ENCODE measurements at regions not wholly inside any gene's neighbourhood (a gene's known extent, or its start where the extent isn't known, plus 50 kb on each side); places are given as distances from the start of the nearest gene placed in this dataset.

DNA sequence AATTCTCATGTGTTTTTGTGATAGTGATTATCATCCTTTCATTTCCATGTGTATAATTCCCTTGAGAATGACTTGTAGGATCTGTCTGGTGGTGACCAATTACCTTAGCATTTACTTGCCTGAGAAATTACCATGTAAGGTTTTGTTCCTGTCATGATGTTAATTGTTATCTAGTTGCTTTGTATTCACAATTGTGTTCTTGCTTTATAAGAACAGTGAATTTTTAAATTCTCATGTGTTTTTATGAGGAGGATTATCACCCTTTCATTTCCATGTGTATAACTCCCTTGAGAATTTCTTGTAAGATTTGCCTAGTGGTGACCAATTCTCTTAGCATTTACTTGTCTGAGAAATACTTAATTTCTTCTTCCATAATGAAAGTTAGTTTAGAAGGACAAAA lies 758.2 kb upstream of the NDST4 start:
- DNase-seq: no peak

DNA sequence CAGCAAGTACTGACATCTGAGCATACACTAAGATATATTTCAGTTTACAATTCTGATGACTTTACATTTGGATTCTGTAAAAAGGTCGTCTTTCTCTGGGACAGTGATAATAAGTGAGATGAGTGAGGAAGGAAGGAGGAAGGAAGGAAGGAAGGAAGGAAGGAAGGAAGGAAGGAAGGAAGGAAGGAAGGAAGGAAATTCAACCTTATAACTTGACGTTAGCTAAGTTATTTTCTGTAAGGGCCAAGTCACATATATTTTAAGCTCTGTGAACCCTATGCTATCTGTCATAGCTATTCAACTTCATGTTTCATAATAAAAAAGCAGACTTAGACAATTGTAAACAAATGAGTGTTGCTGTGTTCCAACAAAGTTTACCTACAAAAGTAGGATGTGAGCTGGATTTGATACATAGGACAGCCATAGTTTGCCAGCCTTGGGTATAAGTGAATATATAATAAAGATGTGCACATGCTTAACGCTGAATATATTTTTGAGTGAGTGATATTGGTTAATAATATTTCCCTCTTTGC lies 753.0 kb upstream of the NDST4 start:
- no peak for DNase-seq

DNA sequence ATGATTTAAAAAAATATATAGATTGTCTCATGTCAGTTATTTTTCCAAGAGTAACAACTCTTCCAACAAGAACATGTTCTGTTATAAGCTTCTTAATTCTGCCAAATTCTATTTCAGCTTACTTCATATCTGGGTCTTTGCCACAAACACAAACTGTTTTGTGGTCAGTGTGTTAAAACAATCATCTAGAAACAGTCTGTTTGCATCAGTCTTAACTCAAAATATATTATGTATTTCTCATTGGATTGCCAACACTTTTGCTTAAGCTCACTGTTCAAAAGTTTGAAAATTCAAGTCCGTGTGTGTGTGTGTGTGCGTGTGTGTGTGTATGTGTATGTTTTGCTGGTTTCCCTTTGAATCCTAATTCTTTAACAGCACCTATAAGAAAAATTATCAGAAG lies 752.3 kb upstream of the NDST4 start:
- no peak for DNase-seq

DNA sequence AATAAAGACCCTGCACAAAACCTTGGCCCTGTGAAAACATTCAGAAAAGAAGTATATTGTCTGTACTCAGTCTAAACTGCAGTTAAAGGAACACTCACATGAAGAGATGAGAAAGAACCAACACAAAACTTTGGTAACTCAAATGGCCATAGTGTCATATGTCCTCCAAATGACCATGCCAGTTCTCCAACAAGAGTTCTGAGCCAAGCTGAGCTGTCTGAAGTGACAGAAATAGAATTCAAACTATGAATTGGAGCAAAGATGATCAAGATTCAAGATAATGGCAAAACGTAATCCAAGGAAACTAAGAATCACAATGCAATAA lies 739.3 kb upstream of the NDST4 start:
- DNase-seq: no peak

DNA sequence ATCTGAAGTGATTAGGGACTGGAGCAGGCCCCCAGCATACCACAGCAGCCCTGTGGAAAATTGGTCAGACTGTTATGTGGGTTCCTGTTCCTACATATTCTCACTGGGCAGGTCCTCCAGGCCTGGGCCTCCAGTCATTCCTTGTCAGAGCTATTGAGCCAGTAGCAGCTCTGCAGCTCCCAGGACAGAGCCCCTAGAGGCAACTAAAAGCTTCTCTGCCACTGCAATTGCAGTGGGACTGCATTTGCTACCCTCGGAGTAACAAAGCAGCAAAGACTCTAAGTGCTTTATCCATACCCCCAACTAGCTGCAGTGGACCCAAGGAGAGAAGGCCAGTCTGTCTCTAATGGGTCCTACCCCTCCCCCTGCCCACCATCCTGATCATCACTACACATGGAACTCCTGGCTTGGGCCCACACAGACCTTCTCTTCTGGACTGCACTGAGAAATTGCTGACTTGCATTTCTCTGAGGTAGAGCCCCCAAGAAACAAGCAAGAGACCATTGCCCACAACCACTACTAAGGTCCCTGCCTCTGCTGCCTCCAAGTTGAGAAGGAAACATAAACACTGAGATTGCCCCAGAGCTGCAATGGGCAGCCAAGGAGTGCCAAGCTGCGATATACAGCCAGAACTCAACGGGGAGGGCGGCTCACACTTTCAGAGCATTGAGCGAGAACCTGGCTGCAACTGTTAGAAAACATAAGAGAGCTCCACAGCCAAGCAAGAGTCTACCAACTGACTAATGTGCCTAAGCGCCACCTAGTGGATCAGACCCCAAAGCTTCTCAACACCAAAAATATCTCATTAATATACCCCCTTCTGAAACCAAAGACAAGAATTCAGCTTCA lies 738.7 kb upstream of the NDST4 start:
- peak; percentile 34 for DNase-seq

DNA sequence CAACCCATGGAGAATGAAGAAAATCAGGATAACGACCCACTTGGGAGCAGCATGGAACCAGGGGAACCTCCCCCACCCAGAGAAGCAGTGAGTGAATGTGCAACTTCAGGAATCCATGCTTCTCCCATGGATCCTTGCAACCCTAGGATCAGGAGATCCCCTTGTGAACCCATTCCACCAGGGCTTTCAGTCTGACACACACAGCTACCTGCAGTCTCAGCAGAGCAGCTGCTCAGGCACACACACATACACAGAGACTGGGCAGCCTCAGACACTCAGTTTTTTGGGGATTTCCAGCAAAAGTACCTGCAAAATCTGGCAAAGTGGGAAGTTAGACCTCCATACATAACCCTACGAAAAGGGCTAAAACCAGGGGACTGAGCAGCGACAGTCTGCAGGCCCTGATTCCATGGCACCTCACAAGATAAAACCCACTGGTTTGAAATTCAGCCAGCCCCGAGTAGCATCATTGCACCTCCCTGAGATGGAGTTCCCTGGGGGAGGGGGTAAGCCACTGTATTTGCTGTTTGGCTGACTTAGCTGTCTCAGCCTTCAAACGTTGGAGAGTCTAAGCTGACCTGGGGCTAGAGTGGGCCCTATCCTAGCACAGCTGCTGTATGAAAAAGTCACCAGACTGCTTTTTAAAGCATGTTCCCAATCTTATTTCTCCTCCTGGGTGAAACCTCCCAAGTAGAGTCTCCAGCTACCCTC lies 737.5 kb upstream of the NDST4 start:
- DNase-seq: no peak

DNA sequence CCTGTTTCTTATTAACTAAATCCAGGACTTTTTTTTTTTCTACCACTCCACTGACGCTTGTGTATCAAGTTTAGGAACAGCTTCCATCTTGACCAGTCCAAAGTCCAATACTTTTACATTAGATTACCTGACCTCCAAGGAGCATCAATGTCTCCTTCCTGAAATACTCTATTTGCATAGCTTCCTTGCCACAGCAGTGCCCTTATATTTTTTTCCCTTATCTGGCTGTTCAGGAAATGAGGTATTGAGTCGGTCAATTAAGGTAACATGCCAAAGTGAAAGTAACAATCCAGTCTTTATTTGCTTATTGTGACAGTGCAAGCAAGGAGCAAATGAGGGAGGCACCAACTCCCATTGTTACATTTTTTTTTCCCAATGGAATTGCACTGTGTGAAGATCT lies 730.8 kb upstream of the NDST4 start:
- no peak for DNase-seq

DNA sequence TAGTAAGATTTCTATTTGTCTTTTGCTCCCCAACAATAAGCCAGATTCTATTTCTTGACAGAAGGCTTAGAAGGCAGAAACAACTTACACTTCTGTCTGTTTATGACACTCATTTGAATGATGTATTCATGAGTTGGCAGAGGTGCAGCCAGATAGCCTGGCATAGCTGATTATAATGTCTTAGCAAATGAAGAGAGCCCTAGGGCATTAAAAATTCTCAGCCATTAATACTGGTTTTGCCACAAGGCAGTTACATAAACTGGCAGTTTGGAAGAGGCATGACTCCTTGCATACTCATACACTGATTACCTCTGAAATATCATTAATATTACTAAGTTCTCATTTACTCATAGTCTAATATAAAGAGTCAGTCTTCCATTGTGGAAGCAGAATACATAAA lies 728.5 kb upstream of the NDST4 start:
- no peak for DNase-seq

DNA sequence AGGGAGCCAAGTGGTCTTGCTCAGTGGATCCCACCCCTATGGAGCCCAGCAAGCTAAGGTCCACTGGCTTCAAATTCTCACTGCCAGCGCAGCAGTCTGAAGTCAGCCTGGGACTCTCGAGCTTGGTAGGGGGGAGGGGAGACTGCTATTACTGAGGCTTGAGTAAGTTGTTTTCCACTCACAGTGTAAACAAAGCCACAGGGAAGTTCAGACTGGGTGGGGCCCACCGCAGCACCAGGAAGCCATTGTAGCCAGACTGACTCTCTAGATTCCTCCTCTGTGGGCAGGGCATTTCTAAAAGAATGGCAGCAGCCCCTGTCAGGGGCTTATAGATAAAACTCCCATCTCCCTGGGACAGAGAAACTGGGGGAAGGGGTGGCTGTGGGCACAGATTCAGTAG lies 721.0 kb upstream of the NDST4 start:
- DNase-seq: no peak

DNA sequence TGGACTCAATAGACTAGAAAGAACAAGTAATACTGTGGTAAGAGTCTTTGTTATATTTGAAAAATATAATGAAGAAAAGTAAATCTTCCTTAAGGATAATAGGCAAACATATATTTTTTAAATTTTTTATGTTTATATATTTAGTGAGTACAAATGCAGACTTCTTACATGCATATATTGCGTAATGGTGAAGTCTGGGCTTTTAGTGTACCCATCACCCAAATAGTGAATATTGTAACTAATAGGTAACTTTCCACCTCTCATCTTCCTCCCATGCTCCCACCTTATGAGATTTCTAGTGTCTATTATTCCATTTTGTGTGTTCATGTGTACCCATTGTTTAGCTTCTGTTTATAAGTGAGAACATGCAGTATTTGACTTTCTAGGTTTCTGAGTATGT lies 711.2 kb upstream of the NDST4 start:
- no peak for DNase-seq

DNA sequence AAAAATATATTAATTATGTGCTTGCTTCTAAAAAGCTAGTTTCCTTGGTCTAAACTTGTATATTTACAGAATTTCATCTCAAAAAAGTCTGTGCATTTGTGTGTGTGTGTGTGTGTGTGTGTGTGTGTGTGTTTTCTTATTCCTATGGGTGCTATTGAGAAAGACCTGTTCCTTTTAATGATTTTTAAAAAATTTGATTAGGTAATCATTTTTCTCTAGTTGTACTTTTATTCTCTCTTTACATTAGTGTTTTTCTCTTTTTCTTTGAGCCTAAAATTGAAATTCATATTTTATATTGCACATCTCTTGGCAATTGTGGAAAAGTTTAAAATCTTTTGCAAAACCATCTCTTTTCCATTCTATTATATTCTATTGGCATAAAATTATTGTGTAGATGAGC lies 690.4 kb upstream of the NDST4 start:
- DNase-seq: no peak

DNA sequence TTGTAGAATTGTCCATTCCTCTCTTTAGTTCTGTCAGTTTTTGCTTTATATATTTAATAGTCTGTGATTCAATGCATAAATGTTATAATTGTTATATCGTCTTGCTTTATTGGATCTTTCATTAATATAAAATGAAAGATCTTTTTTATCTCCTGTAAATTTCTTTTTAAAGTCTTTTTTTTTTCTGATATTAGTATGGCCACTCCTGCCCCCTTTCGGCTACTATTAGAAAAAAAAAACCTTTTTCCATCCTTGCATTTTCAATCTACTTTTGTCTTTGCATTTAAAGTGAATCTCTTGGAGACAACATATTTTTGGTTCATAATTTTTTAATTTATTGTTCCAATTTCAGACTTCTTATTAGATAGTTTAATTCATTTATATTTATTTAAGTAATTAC lies 677.4 kb upstream of the NDST4 start:
- DNase-seq: no peak

DNA sequence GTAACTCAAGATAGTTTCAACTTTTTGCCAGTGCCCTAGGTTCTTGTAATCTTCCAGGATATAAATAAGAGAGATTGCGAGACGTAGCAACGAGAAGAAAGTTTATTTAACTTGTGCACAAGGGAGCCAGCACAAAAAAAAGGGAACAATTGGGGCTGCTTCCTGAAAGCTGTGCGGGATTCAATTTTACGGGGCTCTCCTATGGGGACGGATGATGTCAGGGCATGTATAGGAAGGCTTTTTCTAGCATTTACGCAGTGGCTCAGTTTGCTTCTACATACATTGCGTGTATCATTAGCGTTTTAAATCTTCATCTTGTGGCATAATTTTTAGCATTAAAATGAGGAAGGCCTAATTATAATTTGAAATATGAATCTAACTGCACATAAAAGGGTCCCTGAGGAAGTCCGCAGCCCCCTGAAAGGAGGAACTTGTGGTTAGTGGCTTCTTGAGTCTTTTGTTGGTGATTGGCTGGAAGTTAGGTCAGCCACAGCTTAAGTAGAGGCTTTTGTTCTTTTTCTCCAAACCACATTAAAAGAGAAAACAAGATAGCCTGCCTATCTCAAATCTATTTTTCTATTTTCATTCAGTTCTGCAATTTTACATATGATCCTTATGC lies 668.2 kb upstream of the NDST4 start:
- DNase-seq: peak; percentile 44

DNA sequence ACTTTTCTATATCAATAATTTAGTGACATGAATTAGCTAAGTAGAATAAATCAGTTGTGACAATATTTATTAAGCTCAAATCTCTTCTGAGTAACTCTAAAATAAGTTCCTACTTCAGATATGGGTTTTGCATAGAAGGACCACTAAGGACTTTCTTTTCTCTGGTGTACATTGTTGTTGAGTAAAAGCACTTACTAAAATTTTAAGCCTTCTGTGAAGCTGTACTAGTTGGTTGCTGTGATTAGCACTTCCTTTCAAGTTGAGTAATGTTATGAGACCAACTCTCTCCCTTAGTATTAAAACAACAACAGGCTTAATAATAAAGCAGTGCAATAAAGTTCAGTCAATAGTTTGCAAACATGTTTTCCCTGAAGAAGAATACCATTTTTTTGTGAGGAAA lies 667.4 kb upstream of the NDST4 start:
- DNase-seq: peak; percentile 2

DNA sequence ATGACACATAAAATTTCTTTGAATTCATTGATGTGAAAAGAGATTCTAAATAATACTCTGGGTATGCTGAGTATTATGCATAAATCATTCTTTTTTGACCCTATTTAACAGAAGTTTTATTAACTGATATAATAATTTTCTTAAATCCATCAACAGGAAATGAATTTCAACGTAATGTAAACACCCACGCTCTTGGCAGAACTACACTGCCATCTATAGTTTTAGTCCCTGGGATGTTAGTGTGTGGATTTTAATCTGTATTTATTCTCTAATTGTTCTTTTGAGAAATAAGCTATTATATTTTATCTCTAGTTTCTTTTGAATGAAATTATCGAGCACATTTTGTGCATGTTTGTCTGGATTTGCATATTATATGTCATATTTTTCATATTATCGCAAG lies 666.8 kb upstream of the NDST4 start:
- no peak for DNase-seq

DNA sequence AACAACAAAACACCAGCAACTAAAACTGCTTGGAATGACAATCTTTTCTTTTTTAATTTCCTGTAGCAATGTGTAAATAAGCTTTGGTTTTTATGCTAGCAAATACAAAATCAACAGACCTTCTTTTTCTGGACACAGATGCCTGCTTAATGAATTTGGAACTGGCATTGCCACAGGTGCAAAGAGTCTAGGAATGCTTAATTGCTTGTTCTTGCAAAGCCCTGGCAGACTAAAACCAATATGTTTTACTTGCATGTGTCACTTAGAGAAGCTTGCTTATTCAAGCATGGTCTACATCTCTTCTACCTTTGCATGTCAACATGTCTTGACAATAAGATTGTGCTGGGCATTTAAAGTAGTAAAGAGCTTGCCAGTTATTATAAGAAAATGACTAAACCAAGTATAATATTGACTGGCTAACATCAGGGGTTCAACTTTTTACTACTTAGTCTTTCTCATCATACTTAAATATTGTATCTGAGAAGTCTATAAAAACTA lies 656.7 kb upstream of the NDST4 start:
- no peak for DNase-seq

DNA sequence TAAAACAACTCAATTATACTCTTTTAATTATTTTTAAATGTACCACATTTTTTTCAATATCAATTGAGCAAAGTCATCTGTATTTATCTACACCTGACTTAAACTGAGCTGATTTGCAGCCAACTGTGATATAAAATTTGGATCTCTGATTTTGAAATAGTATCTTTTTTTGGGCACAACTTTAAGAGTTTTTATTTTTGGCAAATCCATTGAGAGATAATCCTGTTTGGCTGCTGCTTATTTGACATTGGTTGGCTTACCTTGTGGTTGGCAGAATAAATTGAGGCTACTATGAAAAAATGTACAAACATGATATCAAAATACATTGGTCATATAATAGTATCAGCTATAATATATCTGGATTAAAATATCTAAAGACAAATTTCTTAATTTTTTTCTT lies 656.0 kb upstream of the NDST4 start:
- no peak for DNase-seq

DNA sequence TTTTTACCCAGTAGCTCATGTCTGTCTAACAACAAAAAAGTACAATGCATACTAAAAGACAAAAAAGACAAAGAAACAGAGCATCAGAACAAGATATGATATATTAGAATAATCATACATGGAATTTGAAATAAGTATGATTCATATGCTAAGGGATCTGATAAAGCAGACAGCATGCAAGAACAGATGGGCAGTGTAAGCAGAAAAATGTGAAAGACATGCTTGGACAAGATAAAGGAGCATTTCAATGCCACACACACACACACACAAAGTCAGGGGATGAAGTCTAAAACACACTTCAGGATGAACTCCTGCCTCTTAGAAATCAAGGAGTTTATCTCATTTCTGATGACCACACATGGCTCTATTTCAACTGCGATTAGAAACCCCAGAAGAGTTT lies 649.6 kb upstream of the NDST4 start:
- DNase-seq: no peak

DNA sequence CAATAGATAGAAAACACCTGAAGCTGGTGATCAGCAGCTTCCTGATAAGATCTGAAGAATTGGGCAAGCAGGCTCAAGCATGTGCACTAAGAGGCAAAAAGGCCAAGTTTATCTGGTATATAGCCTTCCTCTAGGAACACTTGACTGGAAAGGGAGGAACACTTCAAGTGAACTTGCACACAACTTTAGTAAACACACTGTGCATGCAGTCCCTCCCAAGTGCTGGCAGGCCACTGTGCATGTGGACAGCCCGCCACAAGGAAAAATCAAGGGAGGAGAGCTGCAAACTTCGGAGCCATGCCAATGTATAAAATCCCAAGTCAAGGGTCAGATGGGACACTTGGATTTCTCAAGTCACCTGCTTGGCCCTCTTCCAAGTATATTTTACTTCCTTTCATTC lies 645.8 kb upstream of the NDST4 start:
- no peak for DNase-seq

DNA sequence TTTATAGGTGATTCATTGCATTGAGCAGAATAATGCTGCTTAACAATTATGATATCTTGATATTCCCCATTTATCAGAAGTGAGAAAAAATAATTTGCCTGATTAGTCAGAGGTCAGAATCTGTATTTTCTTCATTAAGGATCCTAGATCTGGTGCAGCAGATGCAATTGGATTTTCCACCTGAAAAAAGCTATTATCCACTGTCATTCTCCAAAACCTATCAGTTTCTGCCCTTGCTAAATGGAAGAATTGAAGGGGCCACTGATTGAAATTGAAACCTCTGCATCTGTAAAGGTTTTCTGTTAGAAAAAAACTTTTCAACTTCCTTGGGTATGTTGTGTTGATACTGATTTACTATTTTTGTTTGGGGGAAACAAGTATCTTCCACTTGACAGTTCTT lies 636.0 kb upstream of the NDST4 start:
- DNase-seq: no peak

DNA sequence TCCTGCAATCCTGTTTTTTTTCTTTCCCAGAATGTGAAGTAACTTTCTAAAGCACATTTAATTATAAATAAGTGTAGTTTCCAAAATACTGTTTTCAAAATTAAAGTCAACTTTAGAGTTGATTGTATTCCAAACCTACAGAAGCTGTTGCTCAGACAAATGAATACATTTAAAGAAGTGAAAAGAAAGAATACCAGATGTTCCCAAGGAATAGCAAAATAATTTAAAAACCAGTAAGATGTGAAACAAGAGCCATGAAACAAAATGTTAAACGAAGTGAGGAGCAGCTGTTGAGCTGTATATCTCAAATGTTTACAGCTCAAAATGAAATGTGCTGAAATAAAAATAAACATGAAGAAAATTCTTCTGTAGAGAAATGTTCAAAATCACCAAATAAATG lies 627.4 kb upstream of the NDST4 start:
- DNase-seq: no peak

DNA sequence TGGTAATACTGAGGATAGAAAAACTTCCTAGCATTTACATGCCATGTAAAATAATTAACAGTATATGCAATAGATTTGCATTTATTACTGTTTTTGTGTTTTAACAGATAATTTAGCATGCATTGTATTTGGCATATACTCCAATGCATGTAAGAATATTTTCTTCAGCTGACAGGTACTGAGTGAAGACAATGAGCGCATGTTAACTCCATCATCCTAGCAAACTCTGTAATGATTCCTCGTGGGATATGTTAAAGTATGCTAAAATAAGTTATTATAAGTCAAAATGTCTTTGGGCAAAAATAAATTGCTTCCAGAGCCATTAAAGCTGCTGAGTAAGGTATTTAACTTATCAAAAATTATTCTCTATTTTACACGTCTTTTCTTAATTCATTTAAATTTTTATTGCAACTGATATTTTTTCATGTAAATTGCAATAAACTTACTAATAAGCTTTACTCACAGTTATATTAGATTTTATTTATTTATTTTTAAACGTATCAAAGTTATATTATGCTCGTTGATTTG lies 616.4 kb upstream of the NDST4 start:
- no peak for DNase-seq

DNA sequence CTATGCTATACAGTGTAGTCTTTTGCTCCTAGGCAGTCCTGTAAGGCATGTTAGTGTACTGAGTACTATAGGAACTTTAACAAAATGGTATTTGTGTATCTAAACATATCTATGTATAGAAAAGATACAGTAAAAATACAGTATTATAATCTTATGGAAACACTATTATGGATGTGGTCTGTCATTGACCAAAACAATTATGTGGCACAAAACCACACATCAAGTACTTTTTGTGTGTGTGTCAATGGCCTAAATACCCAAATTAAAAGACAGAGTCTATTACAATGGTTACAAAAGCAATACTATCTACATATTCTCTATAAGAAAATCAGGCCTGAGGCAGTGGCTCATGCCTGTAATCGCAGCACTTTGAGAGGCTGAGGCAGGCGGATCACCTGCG lies 610.2 kb upstream of the NDST4 start:
- no peak for DNase-seq

DNA sequence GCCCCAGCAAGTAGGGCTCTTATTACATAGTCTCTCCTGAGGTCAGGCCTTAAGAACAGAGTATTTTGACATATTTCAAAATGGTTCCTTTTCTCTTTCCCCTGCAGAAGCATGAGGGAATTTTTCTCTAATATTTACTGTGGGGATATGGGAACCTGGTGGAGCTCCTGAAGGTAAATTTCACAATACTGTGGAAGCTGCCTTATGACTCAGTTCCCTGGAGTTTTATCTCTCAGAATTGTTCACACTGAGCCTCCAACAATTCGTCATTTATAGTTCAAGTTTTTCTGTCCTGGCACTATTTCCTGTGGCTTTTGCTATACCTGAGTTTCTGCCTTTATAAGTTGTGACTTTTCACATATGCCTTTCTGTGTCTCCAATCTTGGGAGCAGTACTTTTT lies 607.2 kb upstream of the NDST4 start:
- DNase-seq: no peak

All from inflammatory macrophage treated with lipopolysaccharide for 4 hours (primary cell).